HG03469 (cell line): ENCODE measurements at regions not wholly inside any gene's neighbourhood (a gene's known extent, or its start where the extent isn't known, plus 50 kb on each side); places are given as distances from the start of the nearest gene placed in this dataset.

Source experiments
- ATAC-seq: cut with Tn5 transposase; IDR thresholded peaks from one replicate; pipeline ENCODE4 v1.9.1; 2021; ENCODE audit warnings: mild to moderate bottlenecking, moderate library complexity, moderate number of reproducible peaks; ENCODE audit not compliant: unreplicated experiment

DNA sequence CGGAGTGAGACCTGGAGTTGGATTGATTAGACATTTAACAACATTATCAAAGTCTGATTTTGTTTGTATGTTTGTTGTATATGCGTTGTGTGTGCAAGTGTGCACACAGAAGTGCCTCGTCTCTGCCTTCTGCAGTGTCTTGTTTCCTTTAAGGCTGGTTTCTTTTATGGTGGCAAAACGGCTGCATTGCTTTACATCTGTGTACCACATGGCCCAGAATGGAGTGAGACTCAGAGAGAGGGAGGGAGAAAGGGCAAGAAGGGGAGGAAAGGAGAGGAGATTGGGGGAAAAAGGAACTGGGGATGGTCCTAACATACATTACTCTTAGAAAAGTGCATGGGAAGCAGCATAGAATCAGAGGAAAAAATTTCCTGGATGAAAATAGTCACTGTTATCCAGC is 99.7 kb upstream of the WLS start:
- no peak for ATAC-seq

GRCh38 chr1:68331117-68331865 is 99.0 kb upstream of the WLS start:
- ATAC-seq, result no peak

- no peak for ATAC-seq
These were observed 98.1 kb upstream of the WLS start for GRCh38 chr1:68330391-68330790.

GRCh38 chr1:68329096-68329835 is 96.9 kb upstream of the WLS start:
- no peak for ATAC-seq

DNA sequence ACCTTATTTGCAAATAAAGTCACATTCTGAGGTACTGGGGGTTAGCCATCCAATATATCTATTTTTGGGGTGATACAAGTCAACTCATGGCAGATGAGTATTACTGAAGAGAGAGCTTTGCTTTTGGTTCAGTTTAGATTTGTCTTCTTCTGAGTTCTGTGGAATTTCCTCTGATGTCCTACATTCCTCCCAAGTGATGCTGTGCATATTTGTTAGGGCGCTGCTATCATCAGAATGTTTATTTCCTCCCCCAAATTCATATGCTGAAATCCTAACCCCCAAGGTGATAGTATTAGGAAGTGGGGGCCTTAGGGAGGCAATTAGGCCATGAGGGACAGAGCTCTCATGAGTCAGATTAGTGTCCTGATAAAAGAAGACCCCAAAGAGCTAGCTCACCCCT is 96.2 kb upstream of the WLS start:
- no peak for ATAC-seq

GRCh38 chr1:68327414-68327813 is 95.1 kb upstream of the WLS start:
- ATAC-seq, result no peak

DNA sequence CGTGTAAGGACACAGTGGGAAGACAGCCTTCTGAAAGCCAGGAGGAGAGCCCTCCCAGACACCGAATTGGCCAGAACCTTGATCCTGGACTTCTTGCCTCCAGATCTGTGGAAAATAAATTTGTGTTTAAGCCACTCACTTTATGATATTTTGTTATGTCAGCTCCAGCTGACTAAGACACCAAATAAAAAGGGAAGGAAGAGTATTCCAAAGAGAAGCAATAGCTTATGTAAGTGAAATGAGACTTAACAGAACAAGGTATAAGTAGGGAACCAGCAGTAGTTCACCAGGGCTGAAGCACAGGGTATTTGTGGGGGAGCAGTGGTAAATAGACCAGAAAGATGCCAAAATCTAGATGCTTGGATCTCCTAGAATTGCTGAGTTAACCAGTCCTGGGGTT is 94.2 kb upstream of the WLS start:
- no peak for ATAC-seq

DNA sequence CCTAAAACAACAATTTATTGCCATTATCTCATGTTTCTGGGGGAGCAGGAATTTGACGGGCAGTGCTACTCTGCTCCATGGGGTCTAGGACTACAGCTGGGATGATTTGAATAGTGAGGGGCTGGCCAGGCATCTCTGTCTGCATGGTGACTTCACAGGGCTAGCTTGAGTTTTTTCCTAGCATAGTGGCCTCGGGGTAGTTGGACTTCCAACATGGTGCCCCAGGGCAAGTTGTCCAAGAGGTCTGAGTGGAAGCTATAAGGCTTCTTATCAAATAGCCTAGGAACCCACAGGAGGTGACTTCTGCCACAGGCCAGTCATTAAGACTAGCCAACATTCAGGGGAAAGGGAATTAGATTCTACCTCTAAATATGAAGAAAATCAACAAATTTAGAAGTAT is 92.0 kb upstream of the WLS start:
- ATAC-seq, result no peak

GRCh38 chr1:68322837-68323687 is 90.7 kb upstream of the WLS start:
- ATAC-seq, result no peak

DNA sequence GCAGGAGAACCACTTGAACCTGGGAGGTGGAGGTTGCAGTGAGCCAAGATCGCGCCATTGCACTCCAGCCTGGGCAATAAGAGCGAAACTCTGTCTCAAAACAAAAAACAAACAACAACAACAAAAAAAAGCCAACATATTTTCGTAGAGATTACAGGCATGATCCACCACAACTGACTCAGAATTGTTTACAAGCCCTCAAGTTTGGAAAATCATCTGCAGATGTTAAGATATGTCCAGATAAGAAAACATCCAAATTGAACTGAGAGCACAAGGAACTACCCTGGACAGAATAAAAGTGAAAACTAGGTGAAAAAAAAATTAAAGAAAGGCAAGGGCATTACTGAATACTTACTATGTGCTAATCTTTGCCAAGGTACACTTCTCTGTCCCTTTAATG is 89.8 kb upstream of the WLS start:
- ATAC-seq, result no peak

GRCh38 chr1:68321084-68321685 is 88.9 kb upstream of the WLS start:
- ATAC-seq, result no peak

- ATAC-seq, result no peak
These were observed 88.0 kb upstream of the WLS start for GRCh38 chr1:68320349-68320748.

DNA sequence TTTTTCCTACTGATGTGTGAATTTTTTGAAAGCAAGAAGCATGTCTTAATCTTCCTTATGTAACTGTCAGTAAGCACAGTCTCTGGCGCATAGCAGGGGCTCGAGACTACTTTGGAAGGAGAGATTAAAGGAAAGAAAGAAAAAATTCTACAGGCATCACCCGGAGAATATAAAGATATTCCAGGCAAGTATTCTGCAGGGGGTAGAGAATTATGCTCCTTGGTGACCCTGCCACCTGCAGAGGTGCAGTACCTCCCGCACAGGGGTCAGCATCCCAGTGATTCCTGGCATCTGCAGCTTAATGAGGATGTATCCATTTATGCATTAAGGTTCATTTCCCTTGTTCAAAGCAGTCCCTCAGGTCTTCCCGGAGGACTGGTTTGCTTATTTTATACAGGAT is 87.6 kb upstream of the WLS start:
- ATAC-seq, result no peak

DNA sequence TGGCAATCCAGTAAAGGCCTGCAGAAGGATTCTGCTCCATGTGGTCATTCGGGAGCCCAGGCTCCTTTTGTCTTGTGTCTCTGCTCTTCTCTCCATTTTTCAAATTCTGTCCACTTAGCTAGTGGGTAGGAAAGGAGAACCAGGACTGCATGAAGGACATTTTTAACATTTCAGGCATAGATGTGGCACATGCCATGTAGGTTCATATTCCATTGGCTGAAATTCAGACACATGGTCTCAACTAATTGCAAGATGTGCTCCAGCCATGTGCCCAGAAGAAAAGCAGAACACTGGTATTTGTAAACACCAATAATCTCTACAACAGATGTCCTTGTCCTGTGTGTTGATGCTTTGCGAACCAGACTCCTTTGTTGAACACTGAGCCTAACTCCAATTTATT is 85.2 kb upstream of the WLS start:
- ATAC-seq, result no peak

- no peak for ATAC-seq
These were observed 81.9 kb upstream of the WLS start for GRCh38 chr1:68314151-68314780.

GRCh38 chr1:68313735-68314134 is 81.4 kb upstream of the WLS start:
- no peak for ATAC-seq

DNA sequence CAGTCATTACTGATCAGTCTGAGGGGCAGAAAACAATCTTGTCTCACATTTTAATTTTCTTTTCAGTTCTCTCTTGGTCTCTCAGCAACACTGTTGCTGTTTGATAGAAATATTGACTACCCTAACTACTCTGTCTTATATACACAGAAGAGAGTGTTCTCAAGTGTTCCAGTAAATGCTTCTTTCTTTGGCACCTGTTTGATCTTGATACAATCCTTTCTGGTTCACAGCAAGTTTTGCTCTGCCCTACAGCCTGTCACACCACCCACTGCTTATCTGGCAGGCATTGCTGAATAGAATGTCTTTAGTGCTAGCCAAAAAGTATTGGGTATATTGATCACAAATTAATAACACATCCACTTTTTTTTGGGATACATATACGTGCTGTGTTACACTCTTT is 75.7 kb upstream of the WLS start:
- ATAC-seq, result no peak

- ATAC-seq, result no peak
These were observed 75.1 kb upstream of the WLS start for GRCh38 chr1:68307378-68307787.

DNA sequence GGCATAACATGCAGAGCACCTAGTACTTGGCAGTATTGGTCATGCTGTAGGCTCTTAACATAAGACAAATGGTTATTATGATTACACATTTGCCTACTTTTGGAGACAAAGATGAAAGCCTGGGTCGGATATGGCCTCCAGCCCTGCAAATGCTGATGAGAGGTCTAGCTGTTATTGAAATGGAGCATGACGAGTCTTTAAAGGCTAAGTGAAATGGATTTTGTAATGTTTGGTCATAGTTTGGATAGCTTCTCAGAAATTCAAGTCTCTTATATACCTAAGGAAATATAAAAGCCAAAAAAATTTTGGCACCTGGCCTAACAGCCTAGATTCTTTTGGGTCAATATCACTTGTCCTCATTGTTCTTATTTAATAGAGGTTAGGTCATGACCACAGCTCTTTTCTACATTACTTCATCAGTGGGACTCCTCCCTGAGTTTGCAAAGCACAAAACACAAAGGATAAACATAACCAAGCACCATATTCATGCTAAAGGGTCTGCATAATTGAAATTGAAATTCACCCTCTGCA is 69.2 kb upstream of the WLS start:
- ATAC-seq, result no peak

DNA sequence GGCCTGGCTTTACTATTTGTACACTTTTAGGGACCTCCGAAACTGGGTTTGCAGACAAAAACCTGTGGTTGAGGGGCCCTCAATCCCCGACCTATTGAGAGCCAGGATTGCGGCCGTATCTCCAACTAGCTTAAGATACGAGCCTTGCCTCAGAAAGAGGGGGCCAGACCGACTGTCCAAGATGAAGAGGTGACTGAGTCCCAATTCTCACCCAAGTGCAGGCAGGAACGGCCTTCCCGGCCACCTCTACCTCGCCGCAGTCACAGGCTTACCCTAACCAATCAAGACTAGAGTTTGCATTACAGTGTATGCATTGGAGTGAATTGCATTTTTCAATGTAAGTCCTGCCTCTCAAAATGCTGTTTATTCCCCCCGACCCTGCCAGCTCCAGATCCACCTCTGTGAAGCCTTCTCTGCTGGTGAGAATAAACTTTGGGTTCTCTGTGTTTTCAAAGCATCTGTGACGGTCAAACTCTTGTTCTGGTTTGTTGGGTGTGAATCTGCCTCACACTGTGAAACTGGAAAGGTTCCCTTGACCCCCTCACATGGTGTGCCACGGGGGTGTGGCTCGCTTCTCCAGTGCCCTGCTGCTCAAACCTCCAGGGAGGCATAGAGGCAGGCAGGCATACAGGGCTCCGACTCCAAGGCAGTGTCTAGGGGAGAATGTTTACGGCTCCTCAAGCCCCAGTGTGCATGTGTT is 62.2 kb upstream of the WLS start:
- no peak for ATAC-seq
